HG03575 (cell line): ENCODE measurements at regions not wholly inside any gene's neighbourhood (a gene's known extent, or its start where the extent isn't known, plus 50 kb on each side); places are given as distances from the start of the nearest gene placed in this dataset.
"Not testable (repeated sequence)": the region's sequence is repeated elsewhere in the genome, so short reads cannot be mapped to it uniquely, and the experiment has no call there.

Experiments used
- ATAC-seq: cut with Tn5 transposase; IDR thresholded peaks from one replicate; pipeline ENCODE4 v1.9.1; 2021; ENCODE audit not compliant: unreplicated experiment, insufficient number of reproducible peaks, low FRiP score; ENCODE audit errors: extremely low read depth

- ATAC-seq: no peak
Measured at GRCh38 chr6:122202576-122203137, 196.8 kb upstream of the HSF2 start.

GRCh38 chr6:122207061-122207460 is 192.4 kb upstream of the HSF2 start:
- ATAC-seq: no peak

- ATAC-seq: no peak
Measured at GRCh38 chr6:122207794-122208193, 191.7 kb upstream of the HSF2 start.

DNA sequence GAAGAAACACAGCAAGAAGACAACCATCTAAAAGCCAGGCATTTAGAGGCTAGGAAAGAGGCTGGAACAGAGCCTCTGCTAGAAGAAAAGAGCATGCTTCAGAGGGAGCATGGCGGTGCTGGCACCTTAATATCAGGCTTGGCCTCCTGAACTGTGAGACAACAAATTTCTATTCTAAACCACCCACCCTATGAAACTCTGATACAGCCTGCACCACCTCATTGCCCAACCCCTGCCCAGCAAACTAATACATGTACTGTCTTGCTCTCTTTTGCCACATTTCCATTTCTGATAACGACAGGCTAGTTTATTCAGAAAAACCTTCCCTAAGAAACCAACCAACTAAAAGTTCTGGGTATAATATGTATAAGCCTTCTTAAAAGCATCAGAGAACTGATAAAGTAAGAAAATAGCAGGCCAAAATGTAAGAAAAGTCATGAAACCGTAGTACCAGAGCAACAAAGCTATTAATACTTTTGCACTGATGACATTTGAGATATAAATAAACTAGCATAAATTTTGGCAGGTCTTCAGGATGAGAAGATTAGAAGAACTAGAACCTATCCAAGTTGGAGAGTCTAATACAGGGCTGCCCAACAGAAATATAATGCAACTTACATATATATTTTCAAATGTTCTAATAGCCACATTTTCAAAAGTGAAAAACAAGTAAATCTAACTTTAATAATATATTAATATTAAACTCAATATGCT is 184.7 kb upstream of the HSF2 start:
- ATAC-seq: no peak

DNA sequence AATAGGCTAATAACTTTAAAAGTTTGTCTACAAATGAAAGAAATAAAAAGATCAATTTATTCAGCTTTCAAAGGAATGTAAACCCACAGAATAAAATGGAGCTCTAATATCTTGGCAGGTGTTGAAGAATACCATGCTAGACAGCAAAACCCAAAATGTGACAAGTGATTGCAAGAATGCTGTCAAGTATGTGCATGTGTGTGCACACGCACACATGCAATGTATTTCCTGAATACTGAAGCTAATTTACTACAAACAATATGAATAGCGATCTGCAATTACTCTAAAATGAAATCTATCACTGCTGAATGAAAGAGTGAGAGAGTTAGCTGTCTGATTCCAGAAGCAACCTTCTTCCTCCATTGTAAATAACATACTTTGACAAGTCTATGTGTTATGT is 179.2 kb upstream of the HSF2 start:
- no peak for ATAC-seq

GRCh38 chr6:122222761-122223160 is 176.7 kb upstream of the HSF2 start:
- ATAC-seq: no peak

DNA sequence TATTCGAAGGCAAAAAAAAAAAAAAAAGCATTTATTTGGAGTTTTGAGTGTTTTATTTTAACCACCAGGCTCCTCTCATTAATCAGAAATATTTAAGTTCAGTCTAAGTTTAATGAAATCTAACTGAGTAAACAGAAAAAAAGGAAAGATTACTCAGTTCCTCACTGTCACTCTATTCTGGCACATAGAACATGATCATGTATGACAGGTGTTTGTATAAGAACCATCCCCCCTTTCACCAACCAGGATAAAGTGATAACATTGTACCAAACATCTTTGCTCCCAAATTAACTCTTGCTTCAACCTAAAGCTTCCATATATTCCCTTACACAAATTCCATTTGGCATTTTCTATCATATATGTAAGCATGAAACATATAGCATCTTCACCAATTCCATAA is 176.2 kb upstream of the HSF2 start:
- no peak for ATAC-seq

- no peak for ATAC-seq
Measured at GRCh38 chr6:122238861-122239260, 160.6 kb upstream of the HSF2 start.

DNA sequence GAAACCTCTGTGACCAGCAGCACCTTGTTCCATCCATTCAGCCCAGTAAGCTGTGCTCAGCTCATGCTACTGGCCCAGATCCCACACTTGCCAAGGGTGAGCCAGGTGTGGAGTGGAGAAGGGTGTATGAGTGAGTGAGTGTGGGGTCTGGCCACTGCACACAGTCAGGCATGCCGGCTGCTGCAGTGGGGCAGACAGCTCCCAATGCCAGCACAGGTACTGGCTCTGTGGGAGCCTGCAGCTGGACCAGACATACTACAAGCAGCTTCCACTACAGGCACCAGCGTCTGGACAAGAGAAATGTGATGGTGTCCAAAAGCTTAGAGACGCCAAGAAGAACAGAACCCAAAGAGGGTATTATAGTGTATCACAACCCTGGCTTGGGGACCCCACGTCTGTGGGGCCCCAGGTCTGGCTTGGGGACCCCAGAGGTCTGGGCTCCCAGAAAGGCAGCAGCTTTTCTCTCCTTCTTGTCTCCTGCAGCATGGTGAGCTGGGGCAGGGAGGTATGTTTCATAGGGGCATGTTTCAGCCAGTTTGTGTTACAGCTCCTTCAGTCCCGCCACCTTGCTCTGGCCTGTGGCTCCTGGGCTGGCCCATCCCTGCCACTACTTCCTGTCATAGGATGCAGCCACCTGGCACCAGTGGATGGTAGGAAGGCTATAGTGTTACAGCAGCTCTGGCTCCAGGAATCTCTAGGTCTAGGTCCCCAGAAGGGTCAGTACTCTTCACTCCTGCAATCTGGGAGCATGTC is 152.4 kb upstream of the HSF2 start:
- ATAC-seq: no peak

DNA sequence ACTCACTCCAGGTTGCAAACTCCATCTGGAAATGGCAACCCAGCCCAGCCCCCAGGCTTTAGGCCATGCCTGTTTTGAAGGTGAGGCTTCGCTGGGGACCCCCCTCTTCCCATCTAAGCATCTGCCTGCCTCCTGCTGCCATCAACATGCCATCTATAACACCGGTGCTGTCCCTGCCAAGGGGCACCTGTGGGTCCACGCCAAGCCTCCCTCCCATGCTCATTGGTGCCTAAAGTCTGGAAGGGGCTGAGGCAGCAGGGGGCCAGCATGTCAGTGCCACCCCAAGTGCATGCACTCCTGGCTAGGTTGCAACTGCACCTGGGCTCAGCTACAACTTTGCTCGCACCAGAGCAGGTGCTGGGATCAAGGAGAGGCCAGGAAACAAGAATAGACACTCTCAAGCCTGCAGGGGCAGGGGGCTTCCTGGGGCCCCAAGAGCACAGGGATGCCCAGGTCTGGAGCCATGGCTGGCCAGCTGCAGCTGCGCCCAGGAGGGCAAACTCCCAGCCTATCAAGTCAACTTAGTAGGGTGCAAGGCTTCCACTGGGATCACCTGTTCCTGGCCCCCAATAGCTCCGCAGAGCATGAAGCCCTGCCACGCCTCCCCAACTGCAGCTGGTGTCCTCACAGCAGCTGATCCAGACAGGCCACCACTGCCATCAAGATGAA is 151.3 kb upstream of the HSF2 start:
- no peak for ATAC-seq

- ATAC-seq: no peak
Measured at GRCh38 chr6:122248844-122249243, 150.6 kb upstream of the HSF2 start.

DNA sequence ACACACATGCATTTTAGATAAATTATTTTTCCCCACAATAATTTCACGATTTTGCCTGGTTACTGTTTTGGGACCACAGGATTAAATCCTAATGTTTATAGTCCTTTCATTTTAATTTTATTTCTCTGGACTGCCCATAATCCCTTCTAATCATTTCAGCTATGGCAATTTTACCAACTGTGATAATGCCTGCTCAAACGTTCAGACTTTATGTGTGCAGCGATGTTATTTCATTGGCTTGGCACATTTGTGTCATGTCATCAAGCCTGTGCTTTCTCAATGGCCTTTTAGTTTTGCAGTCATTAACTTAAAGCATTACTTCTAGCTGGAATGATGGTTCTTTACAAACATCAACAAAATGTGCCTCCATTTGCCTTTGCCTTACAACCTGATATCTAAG is 140.6 kb upstream of the HSF2 start:
- no peak for ATAC-seq

DNA sequence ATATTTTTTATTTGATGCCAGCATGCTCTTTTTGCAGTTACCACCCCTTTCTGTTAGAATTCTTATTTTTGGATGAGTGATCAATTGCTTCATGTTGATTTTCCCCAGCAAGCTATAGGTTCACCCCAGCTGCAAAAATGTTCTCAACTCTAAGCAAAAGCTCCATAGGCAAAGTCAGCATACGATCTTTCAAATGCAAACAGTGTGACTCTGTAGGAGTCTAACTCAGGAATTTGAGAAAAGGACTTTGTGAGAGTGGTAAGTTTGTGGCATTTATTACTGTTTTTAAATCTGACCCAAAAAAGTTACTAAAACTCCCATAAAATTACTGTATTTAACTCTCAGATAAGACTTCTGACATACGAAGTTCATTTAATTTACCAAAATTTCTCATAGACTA is 134.9 kb upstream of the HSF2 start:
- no peak for ATAC-seq

GRCh38 chr6:122265755-122266154 is 133.7 kb upstream of the HSF2 start:
- no peak for ATAC-seq

DNA sequence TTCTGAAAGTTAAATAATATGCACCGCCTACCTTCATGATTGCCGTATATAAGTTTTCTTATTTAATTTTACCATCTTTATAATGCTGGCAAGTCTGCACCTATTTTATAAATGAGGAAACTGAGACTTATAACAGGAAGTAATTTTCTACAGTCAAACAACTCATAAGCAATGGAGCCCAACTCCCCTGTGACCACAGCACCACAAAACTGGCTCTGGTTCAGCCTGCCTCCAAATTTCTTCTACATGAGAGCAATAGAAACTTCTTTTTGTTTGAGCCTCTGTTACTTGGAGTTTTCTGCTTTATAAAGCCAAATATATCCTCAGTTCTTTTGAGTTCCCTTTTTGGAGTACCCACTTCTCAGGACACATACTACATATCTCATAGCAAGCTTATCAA is 131.1 kb upstream of the HSF2 start:
- ATAC-seq: no peak

DNA sequence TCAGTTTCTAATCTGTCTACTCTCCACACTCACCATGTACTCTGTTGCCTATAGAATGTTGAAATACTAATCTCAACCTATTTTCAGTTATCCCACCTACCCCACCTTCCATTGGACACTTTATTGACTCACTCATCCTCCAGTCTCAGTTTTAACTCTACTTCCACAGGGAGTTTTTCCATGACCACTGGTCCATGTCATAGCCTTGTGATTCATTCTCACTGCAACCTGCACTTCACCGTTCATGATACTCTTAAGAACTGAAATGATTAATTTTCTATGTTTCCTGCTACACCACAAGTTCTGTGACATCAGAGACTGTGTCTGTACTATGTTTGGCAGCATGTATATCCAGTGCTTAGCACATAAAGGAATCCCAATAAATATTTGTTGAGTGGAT is 122.8 kb upstream of the HSF2 start:
- ATAC-seq: no peak

- ATAC-seq: not testable (repeated sequence)
Measured at GRCh38 chr6:122280105-122281021, 119.1 kb upstream of the HSF2 start.

DNA sequence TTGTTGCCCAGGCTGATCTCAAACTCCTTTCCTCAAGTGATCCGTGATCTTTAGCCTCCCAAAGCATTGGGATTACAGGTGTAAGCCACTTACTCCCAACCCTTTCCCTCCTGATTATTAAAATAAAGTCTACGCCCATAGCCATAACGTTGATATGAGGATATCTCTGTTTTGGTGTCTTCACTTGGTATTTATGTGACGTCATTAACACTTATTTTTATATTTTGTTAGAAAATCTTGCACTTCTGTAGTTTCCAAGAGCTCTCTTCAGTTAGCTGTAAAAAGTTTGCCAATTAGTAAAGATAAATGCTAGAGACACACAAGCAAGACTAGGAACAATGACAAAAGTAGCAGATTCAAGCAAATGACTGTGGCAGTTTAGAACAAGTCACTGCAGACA is 115.6 kb upstream of the HSF2 start:
- ATAC-seq: no peak

- ATAC-seq: no peak
Measured at GRCh38 chr6:122284848-122285247, 114.6 kb upstream of the HSF2 start.
